ENCODE measurements at regions not wholly inside any gene's neighbourhood (a gene's known extent, or its start where the extent isn't known, plus 50 kb on each side); places are given as distances from the start of the nearest gene placed in this dataset.
"Not testable (repeated sequence)": the region's sequence is repeated elsewhere in the genome, so short reads cannot be mapped to it uniquely, and the experiment has no call there.

- H3K4me3 ChIP-seq (ENCODE audit: control insufficient read depth in 1 of 7, extremely low read depth in 1 of 7, insufficient read depth in 4 of 7, low read depth in 2 of 7, low read length in 6 of 7); H3K4me1 ChIP-seq (ENCODE audit: control extremely low read depth in 1 of 4, control insufficient read depth in 4 of 4, insufficient read depth in 4 of 4, low read length in 3 of 4); H3K36me3 ChIP-seq (ENCODE audit: control insufficient read depth in 4 of 4, insufficient read depth in 4 of 4, low read length in 3 of 4); H3K27me3 ChIP-seq (replicated peaks in 2 of 5; ENCODE audit: control insufficient read depth in 4 of 5, insufficient read depth in 5 of 5, low read length in 4 of 5); DNase-seq; POLR2A ChIA-PET; H3K27ac ChIP-seq (ENCODE audit: insufficient read depth in 1 of 2, low read depth in 1 of 2, low read length in 2 of 2, poor library complexity in 1 of 2, severe bottlenecking in 2 of 2); CTCF ChIA-PET; H3K9me3 ChIP-seq (ENCODE audit: control extremely low read depth in 1 of 5, control insufficient read depth in 4 of 5, insufficient read depth in 2 of 5, low read depth in 1 of 5, low read length in 4 of 5): not testable (repeated sequence)
- WGBS (ENCODE audit: insufficient coverage) = 100% methylated on average over 2 of the region's 6 CpGs
These were observed 76.4 kb upstream of the COBL start for GRCh38 chr7:51393003-51393402.

- CTCF ChIA-PET; H3K27ac ChIP-seq (ENCODE audit: insufficient read depth in 1 of 2, low read depth in 1 of 2, low read length in 2 of 2, poor library complexity in 1 of 2, severe bottlenecking in 2 of 2); H3K27me3 ChIP-seq (replicated peaks in 2 of 5; ENCODE audit: control insufficient read depth in 4 of 5, insufficient read depth in 5 of 5, low read length in 4 of 5); H3K4me1 ChIP-seq (ENCODE audit: control extremely low read depth in 1 of 4, control insufficient read depth in 4 of 4, insufficient read depth in 4 of 4, low read length in 3 of 4); DNase-seq; H3K4me3 ChIP-seq (ENCODE audit: control insufficient read depth in 1 of 7, extremely low read depth in 1 of 7, insufficient read depth in 4 of 7, low read depth in 2 of 7, low read length in 6 of 7); POLR2A ChIA-PET; H3K36me3 ChIP-seq (ENCODE audit: control insufficient read depth in 4 of 4, insufficient read depth in 4 of 4, low read length in 3 of 4); H3K9me3 ChIP-seq (ENCODE audit: control extremely low read depth in 1 of 5, control insufficient read depth in 4 of 5, insufficient read depth in 2 of 5, low read depth in 1 of 5, low read length in 4 of 5): not testable (repeated sequence)
- whole genome bisulfite sequencing (ENCODE audit: insufficient coverage) = 100% methylated on average over 1 of the region's 8 CpGs
These were observed 73.3 kb upstream of the COBL start for GRCh38 chr7:51389952-51390351.

DNA sequence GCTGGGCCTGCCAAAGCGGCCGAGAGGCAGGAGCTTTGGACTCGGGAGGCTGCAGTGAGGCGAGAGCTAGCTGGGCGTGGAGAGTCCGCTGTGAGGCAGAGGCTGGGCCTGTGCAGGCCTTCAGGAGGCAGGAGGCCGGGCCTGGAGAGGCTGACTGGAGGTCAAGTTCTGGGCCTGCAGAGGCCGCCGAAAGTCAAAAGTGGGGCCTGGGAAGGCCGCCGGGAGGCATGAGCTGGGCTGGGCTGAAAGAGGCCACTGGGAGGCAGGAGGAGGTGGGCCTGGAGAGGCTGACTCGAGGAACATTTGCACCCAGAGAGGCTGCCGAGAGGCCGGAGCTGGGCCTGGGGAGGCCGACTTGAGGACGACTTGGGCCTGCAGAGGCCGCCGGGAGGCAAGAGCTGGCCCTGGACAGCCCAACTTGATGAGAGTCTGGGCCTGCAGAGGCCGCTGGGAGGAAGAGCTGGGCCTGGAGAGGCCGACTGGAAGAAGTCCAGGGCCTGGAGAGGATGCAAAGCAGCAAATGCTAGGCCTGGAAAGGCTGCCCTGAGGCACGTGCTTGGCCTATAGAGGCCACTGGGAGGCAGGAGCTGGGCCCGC, 72.7 kb upstream of the COBL start:
- DNase-seq; H3K9me3 ChIP-seq (ENCODE audit: control extremely low read depth in 1 of 5, control insufficient read depth in 4 of 5, insufficient read depth in 2 of 5, low read depth in 1 of 5, low read length in 4 of 5); CTCF ChIA-PET; H3K27me3 ChIP-seq (replicated peaks in 2 of 5; ENCODE audit: control insufficient read depth in 4 of 5, insufficient read depth in 5 of 5, low read length in 4 of 5); H3K27ac ChIP-seq (ENCODE audit: insufficient read depth in 1 of 2, low read depth in 1 of 2, low read length in 2 of 2, poor library complexity in 1 of 2, severe bottlenecking in 2 of 2); H3K36me3 ChIP-seq (ENCODE audit: control insufficient read depth in 4 of 4, insufficient read depth in 4 of 4, low read length in 3 of 4); H3K4me3 ChIP-seq (ENCODE audit: control insufficient read depth in 1 of 7, extremely low read depth in 1 of 7, insufficient read depth in 4 of 7, low read depth in 2 of 7, low read length in 6 of 7); POLR2A ChIA-PET; H3K4me1 ChIP-seq (ENCODE audit: control extremely low read depth in 1 of 4, control insufficient read depth in 4 of 4, insufficient read depth in 4 of 4, low read length in 3 of 4): not testable (repeated sequence)
- 96% methylated on average over 18 of the region's 22 CpGs for WGBS (ENCODE audit: insufficient coverage)

DNA sequence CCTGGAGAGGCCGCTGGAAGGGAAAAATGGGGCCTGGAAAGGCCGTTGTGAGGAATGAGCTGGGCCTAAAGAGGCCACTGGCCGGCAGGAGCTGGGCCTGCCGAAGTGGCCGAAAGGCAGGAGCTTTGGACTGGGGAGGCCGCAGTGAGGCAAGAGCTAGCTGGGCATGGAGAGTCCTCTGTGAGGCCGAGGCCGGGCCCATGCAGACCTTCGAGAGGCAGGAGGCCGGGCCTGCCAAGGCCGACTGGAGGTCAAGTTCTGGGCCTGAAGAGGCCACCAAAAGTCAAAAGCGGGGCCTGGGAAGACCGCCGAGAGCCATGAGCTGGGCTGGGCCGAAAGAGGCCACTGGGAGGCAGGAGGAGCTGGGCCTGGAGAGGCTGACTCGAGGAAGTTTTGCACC, 71.6 kb upstream of the COBL start:
- H3K27ac ChIP-seq (ENCODE audit: insufficient read depth in 1 of 2, low read depth in 1 of 2, low read length in 2 of 2, poor library complexity in 1 of 2, severe bottlenecking in 2 of 2); H3K9me3 ChIP-seq (ENCODE audit: control extremely low read depth in 1 of 5, control insufficient read depth in 4 of 5, insufficient read depth in 2 of 5, low read depth in 1 of 5, low read length in 4 of 5); H3K4me3 ChIP-seq (ENCODE audit: control insufficient read depth in 1 of 7, extremely low read depth in 1 of 7, insufficient read depth in 4 of 7, low read depth in 2 of 7, low read length in 6 of 7); H3K36me3 ChIP-seq (ENCODE audit: control insufficient read depth in 4 of 4, insufficient read depth in 4 of 4, low read length in 3 of 4); POLR2A ChIA-PET; CTCF ChIA-PET; H3K27me3 ChIP-seq (replicated peaks in 2 of 5; ENCODE audit: control insufficient read depth in 4 of 5, insufficient read depth in 5 of 5, low read length in 4 of 5); DNase-seq; H3K4me1 ChIP-seq (ENCODE audit: control extremely low read depth in 1 of 4, control insufficient read depth in 4 of 4, insufficient read depth in 4 of 4, low read length in 3 of 4): not testable (repeated sequence)
- 100% methylated on average over 8 of the region's 16 CpGs for WGBS (ENCODE audit: insufficient coverage)

DNA sequence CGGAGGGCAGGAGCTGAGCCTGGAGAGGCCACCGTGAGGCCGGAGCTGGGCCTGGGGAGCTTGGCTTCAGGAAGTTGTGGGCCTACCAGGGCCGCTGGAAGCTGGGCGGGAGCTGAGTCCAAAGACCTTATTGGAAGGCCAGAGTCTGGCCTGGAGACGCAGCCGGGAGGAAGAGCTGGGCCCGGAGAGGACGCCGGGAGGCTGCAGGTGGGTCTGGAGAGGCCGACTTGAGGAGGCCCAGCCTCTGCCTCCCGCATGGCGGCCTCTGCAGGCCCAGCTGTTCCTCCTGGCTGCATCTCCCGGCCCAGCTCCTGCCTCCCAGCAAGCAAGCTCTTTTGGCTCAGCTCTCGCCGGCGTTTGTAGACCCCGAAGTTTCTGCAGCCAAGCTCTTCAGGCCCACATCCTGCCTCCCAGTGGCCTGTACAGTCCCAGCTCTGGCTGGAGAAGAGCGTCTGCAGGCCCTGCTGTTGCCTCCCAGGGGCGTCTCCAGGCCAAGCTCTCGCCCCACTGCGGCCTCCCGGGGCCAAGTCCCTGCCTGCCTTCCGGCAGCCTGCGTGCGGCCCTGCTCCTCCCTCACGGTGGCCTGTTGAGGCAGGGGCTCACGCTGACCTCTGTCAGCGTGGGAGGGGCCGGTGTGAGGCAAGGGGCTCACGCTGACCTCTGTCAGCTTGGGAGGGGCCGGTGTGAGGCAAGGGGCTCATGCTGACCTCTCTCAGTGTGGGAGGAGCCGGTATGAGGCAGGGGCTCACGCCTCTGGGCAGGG, 70.4 kb upstream of the COBL start:
- H3K27me3 ChIP-seq (replicated peaks in 2 of 5; ENCODE audit: control insufficient read depth in 4 of 5, insufficient read depth in 5 of 5, low read length in 4 of 5); H3K9me3 ChIP-seq (ENCODE audit: control extremely low read depth in 1 of 5, control insufficient read depth in 4 of 5, insufficient read depth in 2 of 5, low read depth in 1 of 5, low read length in 4 of 5); H3K4me1 ChIP-seq (ENCODE audit: control extremely low read depth in 1 of 4, control insufficient read depth in 4 of 4, insufficient read depth in 4 of 4, low read length in 3 of 4); H3K27ac ChIP-seq (ENCODE audit: insufficient read depth in 1 of 2, low read depth in 1 of 2, low read length in 2 of 2, poor library complexity in 1 of 2, severe bottlenecking in 2 of 2); POLR2A ChIA-PET; H3K36me3 ChIP-seq (ENCODE audit: control insufficient read depth in 4 of 4, insufficient read depth in 4 of 4, low read length in 3 of 4); H3K4me3 ChIP-seq (ENCODE audit: control insufficient read depth in 1 of 7, extremely low read depth in 1 of 7, insufficient read depth in 4 of 7, low read depth in 2 of 7, low read length in 6 of 7); DNase-seq; CTCF ChIA-PET: not testable (repeated sequence)
- 100% methylated on average over 6 of the region's 34 CpGs for WGBS (ENCODE audit: insufficient coverage)

DNA sequence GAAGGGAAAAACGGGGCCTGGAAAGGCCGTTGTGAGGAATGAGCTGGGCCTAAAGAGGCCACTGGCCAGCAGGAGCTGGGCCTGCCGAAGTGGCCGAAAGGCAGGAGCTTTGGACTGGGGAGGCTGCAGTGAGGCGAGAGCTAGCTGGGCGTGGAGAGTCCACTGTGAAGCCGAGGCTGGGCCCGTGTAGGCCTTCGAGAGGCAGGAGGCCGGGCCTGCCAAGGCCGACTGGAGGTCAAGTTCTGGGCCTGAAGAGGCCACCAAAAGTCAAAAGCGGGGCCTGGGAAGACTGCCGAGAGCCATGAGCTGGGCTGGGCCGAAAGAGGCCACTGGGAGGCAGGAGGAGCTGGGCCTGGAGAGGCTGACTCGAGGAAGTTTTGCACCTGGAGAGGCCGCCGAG, 69.6 kb upstream of the COBL start:
- H3K36me3 ChIP-seq (ENCODE audit: control insufficient read depth in 4 of 4, insufficient read depth in 4 of 4, low read length in 3 of 4); DNase-seq; H3K9me3 ChIP-seq (ENCODE audit: control extremely low read depth in 1 of 5, control insufficient read depth in 4 of 5, insufficient read depth in 2 of 5, low read depth in 1 of 5, low read length in 4 of 5); H3K4me3 ChIP-seq (ENCODE audit: control insufficient read depth in 1 of 7, extremely low read depth in 1 of 7, insufficient read depth in 4 of 7, low read depth in 2 of 7, low read length in 6 of 7); H3K4me1 ChIP-seq (ENCODE audit: control extremely low read depth in 1 of 4, control insufficient read depth in 4 of 4, insufficient read depth in 4 of 4, low read length in 3 of 4); POLR2A ChIA-PET; H3K27me3 ChIP-seq (replicated peaks in 2 of 5; ENCODE audit: control insufficient read depth in 4 of 5, insufficient read depth in 5 of 5, low read length in 4 of 5); H3K27ac ChIP-seq (ENCODE audit: insufficient read depth in 1 of 2, low read depth in 1 of 2, low read length in 2 of 2, poor library complexity in 1 of 2, severe bottlenecking in 2 of 2); CTCF ChIA-PET: not testable (repeated sequence)
- WGBS (ENCODE audit: insufficient coverage) = 100% methylated on average over 6 of the region's 17 CpGs

GRCh38 chr7:51382243-51382642, 65.6 kb upstream of the COBL start:
- H3K27me3 ChIP-seq (replicated peaks in 2 of 5; ENCODE audit: control insufficient read depth in 4 of 5, insufficient read depth in 5 of 5, low read length in 4 of 5); H3K9me3 ChIP-seq (ENCODE audit: control extremely low read depth in 1 of 5, control insufficient read depth in 4 of 5, insufficient read depth in 2 of 5, low read depth in 1 of 5, low read length in 4 of 5); H3K36me3 ChIP-seq (ENCODE audit: control insufficient read depth in 4 of 4, insufficient read depth in 4 of 4, low read length in 3 of 4); H3K4me1 ChIP-seq (ENCODE audit: control extremely low read depth in 1 of 4, control insufficient read depth in 4 of 4, insufficient read depth in 4 of 4, low read length in 3 of 4); CTCF ChIA-PET; H3K27ac ChIP-seq (ENCODE audit: insufficient read depth in 1 of 2, low read depth in 1 of 2, low read length in 2 of 2, poor library complexity in 1 of 2, severe bottlenecking in 2 of 2); H3K4me3 ChIP-seq (ENCODE audit: control insufficient read depth in 1 of 7, extremely low read depth in 1 of 7, insufficient read depth in 4 of 7, low read depth in 2 of 7, low read length in 6 of 7); DNase-seq: not testable (repeated sequence)
- 90% methylated on average over 2 of the region's 7 CpGs for WGBS (ENCODE audit: insufficient coverage)
- POLR2A ChIA-PET = interaction anchor here (0.7 kb wide), 1 partner anchor 1366 kb away, joined by 3 read pairs; no protein-coding TSS in a partner anchor
